ENCODE measurements at regions not wholly inside any gene's neighbourhood (a gene's known extent, or its start where the extent isn't known, plus 50 kb on each side); places are given as distances from the start of the nearest gene placed in this dataset.
"Not testable (repeated sequence)": the region's sequence is repeated elsewhere in the genome, so short reads cannot be mapped to it uniquely, and the experiment has no call there.

DNA sequence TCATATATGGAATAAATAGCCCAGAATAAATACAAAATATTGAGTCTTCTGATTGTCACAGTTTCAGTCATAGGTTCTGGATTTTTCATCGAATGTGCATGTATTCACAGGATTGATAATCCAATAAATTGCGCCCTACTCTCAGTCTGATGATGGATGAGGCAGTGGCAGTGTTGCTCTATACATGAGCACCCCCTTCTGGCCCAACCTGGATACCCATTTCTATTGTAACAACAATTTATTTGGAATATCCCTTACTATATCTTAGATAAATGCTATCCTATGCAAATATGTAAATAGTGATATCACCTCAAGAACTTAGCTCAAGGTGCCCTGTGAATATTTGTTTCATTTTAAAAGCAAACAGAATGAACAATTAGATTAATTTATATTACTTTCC lies 733.7 kb upstream of the PABPC4L start:
- H3K27ac ChIP-seq (ENCODE audit: low read depth, low read length), result no peak overlapping the region
- no peaks in the 10 kb centered on the region for H3K9me3 ChIP-seq (ENCODE audit: control insufficient read depth, insufficient read depth, low read length)
- ChIA-PET POLR2A (no interaction called here), CTCF (interaction anchor here (1.0 kb wide), 1 partner anchor 1788 kb away, joined by 3 read pairs; no protein-coding TSS in a partner anchor)
- TF ChIP-seq, protein P1, sequence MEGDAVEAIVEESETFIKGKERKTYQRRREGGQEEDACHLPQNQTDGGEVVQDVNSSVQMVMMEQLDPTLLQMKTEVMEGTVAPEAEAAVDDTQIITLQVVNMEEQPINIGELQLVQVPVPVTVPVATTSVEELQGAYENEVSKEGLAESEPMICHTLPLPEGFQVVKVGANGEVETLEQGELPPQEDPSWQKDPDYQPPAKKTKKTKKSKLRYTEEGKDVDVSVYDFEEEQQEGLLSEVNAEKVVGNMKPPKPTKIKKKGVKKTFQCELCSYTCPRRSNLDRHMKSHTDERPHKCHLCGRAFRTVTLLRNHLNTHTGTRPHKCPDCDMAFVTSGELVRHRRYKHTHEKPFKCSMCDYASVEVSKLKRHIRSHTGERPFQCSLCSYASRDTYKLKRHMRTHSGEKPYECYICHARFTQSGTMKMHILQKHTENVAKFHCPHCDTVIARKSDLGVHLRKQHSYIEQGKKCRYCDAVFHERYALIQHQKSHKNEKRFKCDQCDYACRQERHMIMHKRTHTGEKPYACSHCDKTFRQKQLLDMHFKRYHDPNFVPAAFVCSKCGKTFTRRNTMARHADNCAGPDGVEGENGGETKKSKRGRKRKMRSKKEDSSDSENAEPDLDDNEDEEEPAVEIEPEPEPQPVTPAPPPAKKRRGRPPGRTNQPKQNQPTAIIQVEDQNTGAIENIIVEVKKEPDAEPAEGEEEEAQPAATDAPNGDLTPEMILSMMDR (IDR thresholded peaks at IDR 0.05; ENCODE audit: low read depth, low read length), result peak; percentile 30; the same call in 1 of the 2 replicates
- no peak for DNase-seq (ENCODE audit: low read depth, low spot score)
- H3K4me3 ChIP-seq (ENCODE audit: low read depth, low read length), result no peak overlapping the region
- H3K27me3 ChIP-seq (ENCODE audit: control insufficient read depth, insufficient read depth, low read length), result no peaks in the 10 kb centered on the region

DNA sequence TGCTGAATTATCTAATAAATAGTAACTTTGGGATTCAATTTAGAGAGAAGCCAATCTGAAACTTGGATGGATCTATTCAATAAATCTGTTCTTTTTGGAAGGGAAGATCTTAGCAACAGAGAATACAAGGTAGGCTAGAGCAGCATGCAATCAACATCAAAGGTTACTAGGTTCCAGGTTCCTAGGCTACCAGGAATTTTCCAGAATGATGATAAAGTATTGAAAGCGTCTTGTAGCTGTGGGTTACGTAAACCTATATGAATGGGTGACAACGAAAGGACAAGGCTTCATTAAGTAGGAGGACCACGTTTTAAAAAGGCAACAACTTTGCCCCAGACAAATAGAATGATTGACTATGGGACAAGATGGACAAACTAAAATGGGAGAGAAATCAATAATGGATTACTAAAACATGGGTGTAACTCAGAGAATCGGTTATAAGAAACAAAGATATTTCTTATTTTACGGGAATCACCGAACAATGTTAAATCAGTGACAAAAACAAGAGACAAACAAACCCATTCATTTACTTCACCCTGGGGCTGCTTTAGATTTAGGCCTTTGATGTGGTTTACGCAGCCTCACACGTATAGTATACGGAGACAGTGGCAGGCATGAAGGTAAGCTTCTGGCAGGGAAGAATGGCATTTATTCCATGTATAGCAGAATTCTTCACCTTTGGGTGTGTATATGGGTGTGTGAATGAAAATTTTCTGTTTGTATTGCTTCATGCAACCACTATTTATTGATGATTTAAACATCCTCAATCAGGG lies 732.6 kb upstream of the PABPC4L start:
- no peaks in the 10 kb centered on the region for H3K9me3 ChIP-seq (ENCODE audit: control insufficient read depth, insufficient read depth, low read length)
- no peak for DNase-seq (ENCODE audit: low read depth, low spot score)
- H3K27me3 ChIP-seq (ENCODE audit: control insufficient read depth, insufficient read depth, low read length), result no peaks in the 10 kb centered on the region
- CTCF ChIA-PET, result no interaction called here
- no peak overlapping the region for H3K27ac ChIP-seq (ENCODE audit: low read depth, low read length)
- TF ChIP-seq, protein P1 (IDR thresholded peaks at IDR 0.05; ENCODE audit: low read depth, low read length), result no peak
- no peak overlapping the region for H3K4me3 ChIP-seq (ENCODE audit: low read depth, low read length)
- POLR2A ChIA-PET, result no interaction called here

DNA sequence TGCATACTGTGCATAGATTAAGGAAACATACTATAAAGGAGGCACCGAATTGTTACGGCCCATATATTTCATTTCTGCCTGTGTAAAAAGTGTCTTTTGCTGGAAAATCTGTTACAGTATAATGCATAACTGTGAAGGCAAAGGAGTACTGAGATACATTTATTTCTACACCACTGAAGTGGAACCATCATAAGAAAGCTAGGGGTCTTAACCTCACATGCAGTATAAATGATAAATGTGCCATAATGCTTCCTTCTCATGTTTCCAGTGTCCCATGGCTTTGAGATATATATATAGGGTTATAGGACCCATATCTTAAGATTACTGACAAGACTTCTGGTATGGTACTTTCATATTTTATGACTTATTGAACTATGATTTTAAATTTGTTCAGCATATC lies 713.8 kb upstream of the PABPC4L start:
- no peak overlapping the region for H3K4me3 ChIP-seq (ENCODE audit: low read depth, low read length)
- H3K27me3 ChIP-seq (ENCODE audit: control insufficient read depth, insufficient read depth, low read length), result no peaks in the 10 kb centered on the region
- no peak for DNase-seq (ENCODE audit: low read depth, low spot score)
- no peaks in the 10 kb centered on the region for H3K9me3 ChIP-seq (ENCODE audit: control insufficient read depth, insufficient read depth, low read length)
- POLR2A ChIA-PET, result no interaction called here
- CTCF ChIA-PET, result no interaction called here
- TF ChIP-seq, protein P1 (IDR thresholded peaks at IDR 0.05; ENCODE audit: low read depth, low read length), result no peak
- no peak overlapping the region for H3K27ac ChIP-seq (ENCODE audit: low read depth, low read length)

DNA sequence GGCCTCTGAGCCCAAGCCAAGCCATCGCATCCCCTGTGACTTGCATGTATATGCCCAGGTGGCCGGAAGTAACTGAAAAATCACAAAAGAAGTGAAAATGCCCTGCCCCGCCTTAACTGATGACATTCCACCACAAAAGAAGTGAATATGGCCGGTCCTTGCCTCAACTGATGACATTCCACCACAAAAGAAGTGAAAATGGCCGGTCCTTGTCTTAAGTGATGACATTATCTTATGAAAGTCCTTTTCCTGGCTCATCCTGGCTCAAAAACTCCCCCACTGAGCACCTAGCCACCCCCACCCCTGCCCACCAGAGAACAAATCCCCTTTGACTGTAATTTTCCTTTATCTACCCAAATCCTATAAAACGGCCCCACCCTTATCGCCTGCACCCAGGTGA lies 712.7 kb upstream of the PABPC4L start:
- H3K9me3 ChIP-seq (ENCODE audit: control insufficient read depth, insufficient read depth, low read length); H3K27me3 ChIP-seq (ENCODE audit: control insufficient read depth, insufficient read depth, low read length); CTCF ChIA-PET; POLR2A ChIA-PET; H3K4me3 ChIP-seq (ENCODE audit: low read depth, low read length); DNase-seq (ENCODE audit: low read depth, low spot score); H3K27ac ChIP-seq (ENCODE audit: low read depth, low read length): not testable (repeated sequence)

DNA sequence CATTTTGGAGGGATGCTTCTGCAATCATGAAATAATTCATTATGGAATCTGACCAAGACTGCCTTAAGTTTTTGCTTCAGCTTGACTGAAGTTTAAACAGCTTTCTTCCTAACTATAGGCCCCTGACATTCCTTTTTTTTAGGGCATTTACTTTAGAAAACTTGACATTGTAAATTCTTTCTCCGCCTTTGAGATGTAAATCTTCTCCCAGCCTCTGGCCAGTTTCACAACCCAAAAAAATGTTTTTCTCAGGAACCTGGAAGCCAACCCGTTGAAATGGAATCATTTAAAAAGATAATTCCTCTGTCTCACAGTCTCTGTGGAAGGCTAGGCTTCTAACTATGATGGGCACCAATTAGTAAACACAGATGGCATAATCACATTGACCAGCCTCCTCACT lies 710.4 kb upstream of the PABPC4L start:
- POLR2A ChIA-PET, result no interaction called here
- Histone ChIP-seq H3K27ac (ENCODE audit: low read depth, low read length) (no peak overlapping the region), H3K9me3 (ENCODE audit: control insufficient read depth, insufficient read depth, low read length) (no peaks in the 10 kb centered on the region), H3K4me3 (ENCODE audit: low read depth, low read length) (no peak overlapping the region), H3K27me3 (ENCODE audit: control insufficient read depth, insufficient read depth, low read length) (no peaks in the 10 kb centered on the region)
- CTCF ChIA-PET, result no interaction called here
- no peak for DNase-seq (ENCODE audit: low read depth, low spot score)
- TF ChIP-seq, protein P1 (IDR thresholded peaks at IDR 0.05; ENCODE audit: low read depth, low read length), result no peak
